ENCODE measurements at regions not wholly inside any gene's neighbourhood (a gene's known extent, or its start where the extent isn't known, plus 50 kb on each side); places are given as distances from the start of the nearest gene placed in this dataset.
"Not testable (repeated sequence)": the region's sequence is repeated elsewhere in the genome, so short reads cannot be mapped to it uniquely, and the experiment has no call there.

DNA sequence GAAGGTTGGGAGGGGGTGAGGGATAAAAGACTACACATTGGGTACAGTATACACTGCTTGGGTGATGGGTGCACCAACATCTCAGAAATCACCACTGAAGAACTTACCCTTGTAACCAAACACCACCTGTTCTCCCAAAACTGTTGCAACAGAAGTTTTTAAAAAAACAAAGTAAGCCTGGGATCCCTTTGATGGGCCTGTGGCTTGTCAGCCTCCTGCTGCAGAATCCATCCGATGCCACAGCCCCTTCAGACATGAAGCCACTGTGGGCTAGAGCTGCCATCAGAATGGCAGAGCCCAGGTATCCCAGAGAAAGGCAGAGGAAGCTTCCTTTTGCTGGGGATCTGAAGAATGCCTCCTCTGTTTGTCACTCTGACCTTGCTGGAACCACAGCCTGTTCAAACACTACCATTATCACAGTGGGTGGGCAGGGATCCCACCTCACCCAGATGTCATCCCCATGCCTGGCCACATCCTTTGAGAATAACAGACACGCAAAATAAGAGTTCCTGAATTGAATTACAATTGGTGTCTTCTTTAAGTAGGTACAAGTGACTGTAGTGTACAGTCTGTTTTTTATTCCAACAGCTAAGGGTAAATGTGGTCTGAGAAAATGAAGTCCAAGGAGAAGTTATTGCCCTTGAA is 78.1 kb upstream of the DIRAS2 start:
- no peak for DNase-seq (ENCODE audit: low spot score)
- Mint-ChIP-seq H3K27ac (ENCODE audit: unreplicated experiment) (no peak overlapping the region), H3K4me1 (ENCODE audit: low read depth) (no peaks in the 10 kb centered on the region), H3K4me3 (ENCODE audit: unreplicated experiment) (no peak overlapping the region), H3K36me3 (ENCODE audit: low read depth) (no peaks in the 10 kb centered on the region), H3K9me3 (ENCODE audit: low read depth) (no peaks in the 10 kb centered on the region), H3K27me3 (ENCODE audit: low read depth) (peaks cover 7% of the 10 kb centered on the region)
- TF ChIP-seq, protein P1, sequence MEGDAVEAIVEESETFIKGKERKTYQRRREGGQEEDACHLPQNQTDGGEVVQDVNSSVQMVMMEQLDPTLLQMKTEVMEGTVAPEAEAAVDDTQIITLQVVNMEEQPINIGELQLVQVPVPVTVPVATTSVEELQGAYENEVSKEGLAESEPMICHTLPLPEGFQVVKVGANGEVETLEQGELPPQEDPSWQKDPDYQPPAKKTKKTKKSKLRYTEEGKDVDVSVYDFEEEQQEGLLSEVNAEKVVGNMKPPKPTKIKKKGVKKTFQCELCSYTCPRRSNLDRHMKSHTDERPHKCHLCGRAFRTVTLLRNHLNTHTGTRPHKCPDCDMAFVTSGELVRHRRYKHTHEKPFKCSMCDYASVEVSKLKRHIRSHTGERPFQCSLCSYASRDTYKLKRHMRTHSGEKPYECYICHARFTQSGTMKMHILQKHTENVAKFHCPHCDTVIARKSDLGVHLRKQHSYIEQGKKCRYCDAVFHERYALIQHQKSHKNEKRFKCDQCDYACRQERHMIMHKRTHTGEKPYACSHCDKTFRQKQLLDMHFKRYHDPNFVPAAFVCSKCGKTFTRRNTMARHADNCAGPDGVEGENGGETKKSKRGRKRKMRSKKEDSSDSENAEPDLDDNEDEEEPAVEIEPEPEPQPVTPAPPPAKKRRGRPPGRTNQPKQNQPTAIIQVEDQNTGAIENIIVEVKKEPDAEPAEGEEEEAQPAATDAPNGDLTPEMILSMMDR (IDR thresholded peaks at IDR 0.05): no peak

DNA sequence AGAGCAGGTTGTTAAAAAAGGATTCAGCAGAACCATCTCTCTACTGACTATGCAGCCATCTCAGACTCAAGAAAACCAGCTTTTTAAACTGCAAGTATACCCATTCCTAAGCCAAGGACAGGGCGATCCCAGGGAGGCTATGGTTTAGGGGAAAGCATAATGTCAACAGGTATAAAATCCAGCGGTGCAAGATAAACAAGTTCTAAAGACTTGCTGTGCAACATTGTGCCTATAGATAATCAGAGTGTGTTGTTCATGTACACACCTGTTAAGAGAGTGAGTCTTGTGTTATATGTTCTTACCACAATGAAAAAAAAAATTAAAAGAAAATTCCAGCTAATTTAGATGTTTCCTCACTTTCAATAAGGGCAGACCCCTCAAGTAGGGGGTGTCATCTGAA is 63.6 kb upstream of the DIRAS2 start:
- Mint-ChIP-seq H3K9me3 (ENCODE audit: low read depth) (no peaks in the 10 kb centered on the region), H3K27me3 (ENCODE audit: low read depth) (peaks cover 11% of the 10 kb centered on the region), H3K4me3 (ENCODE audit: unreplicated experiment) (no peak overlapping the region), H3K36me3 (ENCODE audit: low read depth) (no peaks in the 10 kb centered on the region), H3K4me1 (ENCODE audit: low read depth) (no peaks in the 10 kb centered on the region), H3K27ac (ENCODE audit: unreplicated experiment) (no peak overlapping the region)
- DNase-seq (ENCODE audit: low spot score): no peak
- TF ChIP-seq, protein P1 (IDR thresholded peaks at IDR 0.05): no peak

- peaks cover 6% of the 10 kb centered on the region for H3K4me1 Mint-ChIP-seq (ENCODE audit: low read depth)
- H3K27me3 Mint-ChIP-seq (ENCODE audit: low read depth): peaks cover 21% of the 10 kb centered on the region
- H3K4me3 Mint-ChIP-seq (ENCODE audit: unreplicated experiment): no peak overlapping the region
- no peak overlapping the region for H3K27ac Mint-ChIP-seq (ENCODE audit: unreplicated experiment)
- H3K9me3 Mint-ChIP-seq (ENCODE audit: low read depth): no peaks in the 10 kb centered on the region
- TF ChIP-seq, protein P1 (IDR thresholded peaks at IDR 0.05): no peak
- peaks cover 3% of the 10 kb centered on the region for H3K36me3 Mint-ChIP-seq (ENCODE audit: low read depth)
- DNase-seq (ENCODE audit: low spot score): no peak
Observed at GRCh38 chr9:90702441-90702955, 59.9 kb upstream of the DIRAS2 start.

DNA sequence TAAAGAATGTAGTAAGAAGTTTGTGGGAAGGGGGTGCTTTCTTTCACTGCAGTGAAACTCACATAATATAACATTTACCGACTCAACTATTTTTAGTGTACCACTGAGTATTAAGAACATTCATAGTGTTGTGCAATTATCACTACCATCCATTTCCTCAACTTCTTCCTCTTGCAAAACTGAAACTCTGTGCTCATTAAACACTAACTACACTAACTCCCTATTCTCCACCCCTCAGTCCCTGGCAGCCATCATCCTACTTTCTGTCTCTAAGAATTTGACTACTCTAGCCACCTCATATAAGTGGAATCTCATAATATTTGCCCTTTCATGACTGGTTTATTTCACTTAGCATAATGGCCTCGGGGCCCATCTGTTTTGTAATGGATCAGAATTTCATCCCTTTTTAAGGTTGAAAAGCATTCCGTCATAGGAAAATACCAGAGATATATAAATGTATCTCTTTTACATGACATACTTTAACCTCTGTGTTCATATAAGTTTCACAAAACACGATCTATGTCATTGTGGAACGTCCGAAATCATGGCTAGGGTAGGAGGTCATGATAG is 56.3 kb upstream of the DIRAS2 start:
- no peaks in the 10 kb centered on the region for H3K9me3 Mint-ChIP-seq (ENCODE audit: low read depth)
- no peak overlapping the region for H3K27ac Mint-ChIP-seq (ENCODE audit: unreplicated experiment)
- peaks cover 3% of the 10 kb centered on the region for H3K36me3 Mint-ChIP-seq (ENCODE audit: low read depth)
- H3K4me1 Mint-ChIP-seq (ENCODE audit: low read depth): peaks cover 6% of the 10 kb centered on the region
- H3K4me3 Mint-ChIP-seq (ENCODE audit: unreplicated experiment): no peak overlapping the region
- TF ChIP-seq, protein P1 (IDR thresholded peaks at IDR 0.05): no peak
- peaks cover 16% of the 10 kb centered on the region for H3K27me3 Mint-ChIP-seq (ENCODE audit: low read depth)
- no peak for DNase-seq (ENCODE audit: low spot score)

DNA sequence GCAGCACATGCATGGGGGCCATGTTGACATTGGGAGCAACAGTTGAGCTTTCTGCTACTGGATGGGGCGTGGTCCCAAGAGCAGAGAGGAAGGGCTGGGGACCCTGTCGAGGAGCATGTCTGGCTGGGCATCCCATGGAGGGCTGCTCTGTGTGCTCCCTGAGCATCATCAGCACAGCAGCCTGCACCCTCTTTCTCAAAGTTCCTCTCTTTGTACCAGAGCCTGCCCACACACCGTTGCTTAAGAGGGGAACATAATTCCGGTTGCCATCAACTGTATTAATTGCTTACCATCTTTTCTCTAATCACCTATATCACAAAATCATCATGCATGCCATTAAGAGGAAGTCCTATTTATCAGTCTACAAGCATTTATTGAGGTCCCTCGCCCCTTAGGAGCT is 55.2 kb upstream of the DIRAS2 start:
- Mint-ChIP-seq H3K27ac (ENCODE audit: unreplicated experiment) (no peak overlapping the region), H3K27me3 (ENCODE audit: low read depth) (peaks cover 15% of the 10 kb centered on the region), H3K36me3 (ENCODE audit: low read depth) (peaks cover 3% of the 10 kb centered on the region), H3K9me3 (ENCODE audit: low read depth) (no peaks in the 10 kb centered on the region), H3K4me3 (ENCODE audit: unreplicated experiment) (no peak overlapping the region), H3K4me1 (ENCODE audit: low read depth) (peaks cover 6% of the 10 kb centered on the region)
- no peak for DNase-seq (ENCODE audit: low spot score)
- TF ChIP-seq, protein P1 (IDR thresholded peaks at IDR 0.05): no peak

DNA sequence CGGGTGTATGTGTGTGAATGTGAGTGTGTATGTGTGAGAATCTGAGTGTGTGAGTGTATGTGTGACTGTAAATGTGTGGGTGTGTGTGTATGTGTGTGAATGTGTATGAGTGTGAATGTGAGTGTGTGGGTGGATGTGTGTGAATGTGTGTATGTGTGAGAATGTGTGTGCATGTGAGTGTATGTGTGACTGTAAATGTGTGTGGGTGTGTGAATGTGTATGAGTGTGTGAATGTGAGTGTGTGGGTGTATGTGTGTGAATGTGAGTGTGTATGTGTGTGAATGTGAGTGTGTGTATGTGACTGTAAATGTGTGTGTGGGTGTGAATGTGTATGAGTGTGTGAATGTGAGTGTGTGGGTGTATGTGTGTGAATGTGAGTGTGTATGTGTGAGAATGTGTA is 51.6 kb upstream of the DIRAS2 start:
- DNase-seq (ENCODE audit: low spot score); H3K27ac Mint-ChIP-seq (ENCODE audit: unreplicated experiment); H3K36me3 Mint-ChIP-seq (ENCODE audit: low read depth); H3K9me3 Mint-ChIP-seq (ENCODE audit: low read depth); H3K4me3 Mint-ChIP-seq (ENCODE audit: unreplicated experiment); H3K4me1 Mint-ChIP-seq (ENCODE audit: low read depth); H3K27me3 Mint-ChIP-seq (ENCODE audit: low read depth): not testable (repeated sequence)
